Thoracic aorta (tissue), 2 donors: ENCODE measurements at regions not wholly inside any gene's neighbourhood (a gene's known extent, or its start where the extent isn't known, plus 50 kb on each side); places are given as distances from the start of the nearest gene placed in this dataset.

Experiments
- ATAC-seq: fragments of 150-250 bp; one replicate; pipeline ENCODE4 v1.8.0; 2017; ENCODE audit warnings: low read depth; ENCODE audit not compliant: insufficient number of reproducible peaks, low FRiP score
- DNase-seq: peaks from one replicate; pipeline ENCODE4 v3.0.0-alpha.2; 2020; ENCODE audit warnings: low spot score
- H3K27ac ChIP-seq, 2 donors: fragments of 200-600 bp; sonication (generic); 1 replicate in 1 of 2; 2 replicates in 1 of 2; pipeline ENCODE4 v1.5.1; 2016; ENCODE audit warnings: mild to moderate bottlenecking in 2 of 2, moderate library complexity in 2 of 2
- H3K27me3 ChIP-seq: fragments of 200-600 bp; sonication (generic); replicated peaks from 2 replicates; pipeline ENCODE4 v1.6.0; 2016; ENCODE audit warnings: mild to moderate bottlenecking; ENCODE audit not compliant: insufficient read depth
- H3K36me3 ChIP-seq: fragments of 200-600 bp; sonication (generic); one replicate; pipeline ENCODE4 v1.5.1; 2016
- H3K4me1 ChIP-seq, 2 donors: fragments of 200-600 bp; sonication (generic); 1 replicate in 1 of 2; 2 replicates in 1 of 2; pipeline versions ENCODE4 v1.5.1 to v1.6.0; 2016; ENCODE audit warnings: low read depth in 2 of 2, mild to moderate bottlenecking in 1 of 2; ENCODE audit not compliant: control insufficient read depth in 1 of 2
- H3K4me3 ChIP-seq: fragments of 200-600 bp; sonication (generic); 2 replicates; pipeline ENCODE4 v1.5.1; 2016; ENCODE audit warnings: mild to moderate bottlenecking
- H3K9me3 ChIP-seq: fragments of 200-600 bp; sonication (generic); 2 replicates; pipeline ENCODE4 v1.5.1; 2016
- TF ChIP-seq, protein P1 (sequence below): fragments of 200-600 bp; sonication (generic); IDR thresholded peaks from one replicate; pipeline ENCODE4 v1.5.1; 2019; ENCODE audit warnings: antibody characterized with exemption

DNA sequence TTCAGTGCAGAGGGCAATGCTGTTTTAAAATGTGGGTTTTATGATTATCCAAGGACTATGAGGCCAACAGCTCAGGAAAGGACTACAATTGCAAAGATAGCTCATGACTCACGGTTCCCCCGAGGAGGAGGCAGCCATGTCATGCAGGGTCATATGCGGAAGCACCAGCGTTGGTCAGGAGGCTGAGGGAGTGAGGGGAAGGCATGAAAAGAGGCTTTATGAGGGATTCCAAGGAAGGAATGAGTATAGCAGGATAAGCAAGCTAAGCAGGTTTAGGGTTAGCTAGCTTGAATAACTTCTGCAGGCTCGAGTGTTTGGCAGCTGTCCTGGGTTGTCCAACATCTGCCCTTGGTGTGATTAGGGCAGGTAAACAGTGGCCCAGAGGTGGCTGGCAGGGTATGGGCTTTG lies 495.1 kb downstream of the SETD4 start:
- TF ChIP-seq, protein P1, sequence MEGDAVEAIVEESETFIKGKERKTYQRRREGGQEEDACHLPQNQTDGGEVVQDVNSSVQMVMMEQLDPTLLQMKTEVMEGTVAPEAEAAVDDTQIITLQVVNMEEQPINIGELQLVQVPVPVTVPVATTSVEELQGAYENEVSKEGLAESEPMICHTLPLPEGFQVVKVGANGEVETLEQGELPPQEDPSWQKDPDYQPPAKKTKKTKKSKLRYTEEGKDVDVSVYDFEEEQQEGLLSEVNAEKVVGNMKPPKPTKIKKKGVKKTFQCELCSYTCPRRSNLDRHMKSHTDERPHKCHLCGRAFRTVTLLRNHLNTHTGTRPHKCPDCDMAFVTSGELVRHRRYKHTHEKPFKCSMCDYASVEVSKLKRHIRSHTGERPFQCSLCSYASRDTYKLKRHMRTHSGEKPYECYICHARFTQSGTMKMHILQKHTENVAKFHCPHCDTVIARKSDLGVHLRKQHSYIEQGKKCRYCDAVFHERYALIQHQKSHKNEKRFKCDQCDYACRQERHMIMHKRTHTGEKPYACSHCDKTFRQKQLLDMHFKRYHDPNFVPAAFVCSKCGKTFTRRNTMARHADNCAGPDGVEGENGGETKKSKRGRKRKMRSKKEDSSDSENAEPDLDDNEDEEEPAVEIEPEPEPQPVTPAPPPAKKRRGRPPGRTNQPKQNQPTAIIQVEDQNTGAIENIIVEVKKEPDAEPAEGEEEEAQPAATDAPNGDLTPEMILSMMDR, result no peak
- no peak overlapping the region for H3K4me3 ChIP-seq
- ATAC-seq (peak; percentile 49), DNase-seq (peak; percentile 22)
- H3K9me3 ChIP-seq, result no peaks in the 10 kb centered on the region
- H3K36me3 ChIP-seq, result no peaks in the 10 kb centered on the region
- no peaks in the 10 kb centered on the region for H3K27me3 ChIP-seq
- peaks cover 20 to 24% of the 10 kb centered on the region in 2 donors for H3K4me1 ChIP-seq
- peak overlapping the region in 1 of 2 donors; percentile 5 for H3K27ac ChIP-seq

DNA sequence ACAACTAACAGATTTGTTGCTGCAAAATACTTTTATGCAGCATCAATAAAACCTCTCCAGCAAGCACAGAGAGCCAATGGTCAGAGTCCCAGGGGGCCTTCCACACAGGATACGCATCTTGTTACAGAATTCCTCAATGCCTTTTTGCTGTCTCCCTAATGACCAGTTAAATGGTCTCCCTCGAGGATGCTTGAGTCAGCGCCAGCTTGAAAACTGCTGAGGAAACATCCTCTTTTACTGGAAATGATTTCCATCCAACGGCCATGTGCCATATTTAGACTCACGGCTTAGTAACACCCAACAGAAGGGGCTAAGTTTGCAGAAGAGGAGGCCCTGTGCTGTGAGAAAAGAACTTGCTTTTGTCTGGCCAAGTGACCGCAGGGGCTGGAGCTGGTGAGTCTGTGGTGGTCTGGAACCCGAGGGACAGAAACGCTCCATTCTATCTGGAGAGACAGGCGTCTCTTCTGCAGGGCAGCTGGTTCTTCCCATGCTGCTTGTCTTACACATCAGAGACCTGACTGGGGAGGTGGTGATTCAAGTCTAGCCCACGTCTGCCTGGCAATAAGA lies 496.4 kb downstream of the SETD4 start:
- peak overlapping the region; percentile 11 for H3K4me3 ChIP-seq
- DNase-seq (peak; percentile 13), ATAC-seq (peak; percentile 69)
- H3K36me3 ChIP-seq, result no peaks in the 10 kb centered on the region
- H3K4me1 ChIP-seq, result peaks cover 24 to 34% of the 10 kb centered on the region in 2 donors
- H3K27me3 ChIP-seq, result no peaks in the 10 kb centered on the region
- H3K9me3 ChIP-seq, result no peaks in the 10 kb centered on the region
- TF ChIP-seq, protein P1, result no peak
- peak overlapping the region; percentile 17 to 27 for H3K27ac ChIP-seq

DNA sequence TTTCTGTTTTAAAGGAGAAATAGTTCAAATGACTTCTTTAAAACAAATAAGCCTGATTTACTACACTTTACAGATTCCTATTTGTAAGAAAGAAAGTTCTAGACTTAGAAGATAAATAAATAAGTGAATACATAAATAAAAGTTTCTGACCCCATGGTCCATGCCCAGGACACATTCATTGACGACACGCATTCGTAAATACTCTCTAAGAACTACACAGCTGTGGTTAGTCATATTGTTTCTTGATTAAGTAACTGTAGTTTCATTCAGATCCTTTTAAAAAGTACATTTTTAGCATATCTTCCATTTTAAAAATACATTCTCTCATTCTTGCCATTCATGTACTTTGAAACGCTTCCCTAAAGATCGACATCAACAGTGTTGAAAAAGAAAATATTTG lies 497.4 kb downstream of the SETD4 start:
- Histone ChIP-seq H3K9me3 (no peaks in the 10 kb centered on the region), H3K4me3 (no peak overlapping the region), H3K36me3 (no peaks in the 10 kb centered on the region), H3K27me3 (no peaks in the 10 kb centered on the region), H3K27ac (no peak overlapping the region), H3K4me1 (peaks cover 24 to 34% of the 10 kb centered on the region in 2 donors)
- TF ChIP-seq, protein P1, result no peak
- DNase-seq (no peak), ATAC-seq (no peak)

DNA sequence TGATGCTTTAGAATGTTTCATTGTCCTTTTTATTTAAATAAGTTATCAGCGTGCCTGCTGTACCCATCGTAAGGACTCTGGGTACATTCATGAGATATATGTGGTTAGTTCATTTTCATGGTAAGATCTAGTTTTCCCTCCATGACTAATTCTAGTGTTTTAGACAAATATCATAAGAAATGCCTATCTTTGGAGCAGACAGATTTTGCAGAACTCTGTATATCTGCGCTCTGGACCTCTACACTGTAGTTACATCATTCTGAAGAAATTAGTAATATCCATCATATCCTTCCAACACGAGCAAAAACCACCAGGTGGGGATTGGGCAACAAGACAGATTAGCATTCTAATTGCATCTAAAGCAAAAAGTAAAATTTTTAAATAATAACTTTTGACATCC lies 499.2 kb downstream of the SETD4 start:
- Histone ChIP-seq H3K9me3 (no peaks in the 10 kb centered on the region), H3K4me3 (no peak overlapping the region), H3K36me3 (no peaks in the 10 kb centered on the region), H3K27me3 (no peaks in the 10 kb centered on the region), H3K27ac (no peak overlapping the region), H3K4me1 (peaks cover 24 to 34% of the 10 kb centered on the region in 2 donors)
- TF ChIP-seq, protein P1, result no peak
- no peak for ATAC-seq
- no peak for DNase-seq

DNA sequence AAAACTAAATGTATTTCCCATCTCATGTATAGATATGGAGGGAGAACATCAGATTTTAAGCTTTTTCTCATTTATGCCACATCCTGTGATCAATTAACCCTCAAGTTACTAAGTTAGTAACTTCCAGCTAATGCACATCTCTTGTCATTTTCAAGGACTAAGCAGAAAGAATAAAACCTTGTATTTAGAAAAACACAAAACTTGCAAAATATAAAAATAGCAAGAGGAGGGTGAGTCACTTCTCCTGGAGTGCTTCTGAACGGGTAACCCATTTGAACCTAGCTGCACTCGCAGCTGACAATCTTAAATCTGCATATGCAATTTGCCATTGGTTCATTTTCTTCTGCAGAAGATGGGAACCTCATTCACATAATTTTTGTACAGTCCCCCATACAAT lies 500.5 kb downstream of the SETD4 start:
- no peak for ATAC-seq

More for the DNA sequence above, 500.5 kb downstream of the SETD4 start:
- no peak for DNase-seq
- Histone ChIP-seq H3K36me3 (no peaks in the 10 kb centered on the region), H3K4me1 (peaks cover 23 to 31% of the 10 kb centered on the region in 2 donors), H3K4me3 (no peak overlapping the region), H3K9me3 (no peaks in the 10 kb centered on the region), H3K27ac (no peak overlapping the region), H3K27me3 (no peaks in the 10 kb centered on the region)
- TF ChIP-seq, protein P1, result no peak
